ENCODE measurements at regions not wholly inside any gene's neighbourhood (a gene's known extent, or its start where the extent isn't known, plus 50 kb on each side); places are given as distances from the start of the nearest gene placed in this dataset.

DNA sequence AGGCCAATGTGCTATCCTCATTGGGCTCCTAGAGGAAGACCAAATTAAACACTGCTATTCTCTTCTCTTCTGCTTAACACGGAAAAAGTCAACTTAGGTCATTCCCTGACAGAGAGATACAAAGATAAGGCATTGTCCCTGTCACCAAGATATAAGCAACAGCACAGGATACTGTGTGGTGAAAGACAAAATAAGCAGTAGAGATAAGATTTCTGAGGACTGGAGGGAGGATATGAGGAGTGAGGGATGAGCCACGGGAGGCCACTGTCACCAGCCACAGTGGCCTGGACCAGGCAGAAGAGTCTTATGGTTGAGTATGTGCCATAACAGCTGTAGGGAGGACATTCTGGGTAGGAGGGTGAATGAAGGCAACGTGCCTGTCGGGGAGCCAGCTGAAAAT is 54.4 kb upstream of the SLC14A2 start:
- TF ChIP-seq POLR2A (IDR thresholded peaks at IDR 0.05) (no peak), EP300 (IDR thresholded peaks at IDR 0.05) (no peak)
- TF ChIP-seq, protein P1, sequence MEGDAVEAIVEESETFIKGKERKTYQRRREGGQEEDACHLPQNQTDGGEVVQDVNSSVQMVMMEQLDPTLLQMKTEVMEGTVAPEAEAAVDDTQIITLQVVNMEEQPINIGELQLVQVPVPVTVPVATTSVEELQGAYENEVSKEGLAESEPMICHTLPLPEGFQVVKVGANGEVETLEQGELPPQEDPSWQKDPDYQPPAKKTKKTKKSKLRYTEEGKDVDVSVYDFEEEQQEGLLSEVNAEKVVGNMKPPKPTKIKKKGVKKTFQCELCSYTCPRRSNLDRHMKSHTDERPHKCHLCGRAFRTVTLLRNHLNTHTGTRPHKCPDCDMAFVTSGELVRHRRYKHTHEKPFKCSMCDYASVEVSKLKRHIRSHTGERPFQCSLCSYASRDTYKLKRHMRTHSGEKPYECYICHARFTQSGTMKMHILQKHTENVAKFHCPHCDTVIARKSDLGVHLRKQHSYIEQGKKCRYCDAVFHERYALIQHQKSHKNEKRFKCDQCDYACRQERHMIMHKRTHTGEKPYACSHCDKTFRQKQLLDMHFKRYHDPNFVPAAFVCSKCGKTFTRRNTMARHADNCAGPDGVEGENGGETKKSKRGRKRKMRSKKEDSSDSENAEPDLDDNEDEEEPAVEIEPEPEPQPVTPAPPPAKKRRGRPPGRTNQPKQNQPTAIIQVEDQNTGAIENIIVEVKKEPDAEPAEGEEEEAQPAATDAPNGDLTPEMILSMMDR (IDR thresholded peaks at IDR 0.05) = no peak

Data from ovary (tissue), 3 donors.